Kidney epithelial cell (primary cell): ENCODE measurements at regions not wholly inside any gene's neighbourhood (a gene's known extent, or its start where the extent isn't known, plus 50 kb on each side); places are given as distances from the start of the nearest gene placed in this dataset.
"Not testable (repeated sequence)": the region's sequence is repeated elsewhere in the genome, so short reads cannot be mapped to it uniquely, and the experiment has no call there.

Source experiments
- DNase-seq: peaks from one replicate; pipeline ENCODE4 v3.0.0-alpha.2; 2010; ENCODE audit warnings: low read depth
- H3K27me3 ChIP-seq: 2 replicates; pipeline ENCODE4 v1.6.0; 2011; ENCODE audit warnings: low read length; ENCODE audit not compliant: control insufficient read depth, insufficient read depth
- H3K36me3 ChIP-seq: 2 replicates; pipeline ENCODE4 v1.5.1; 2011; ENCODE audit warnings: low read length; ENCODE audit not compliant: control insufficient read depth, insufficient read depth
- H3K4me3 ChIP-seq: 2 replicates; pipeline ENCODE4 v1.5.1; 2011; ENCODE audit warnings: low read depth, mild to moderate bottlenecking, control low read depth, low read length
- CTCF ChIP-seq: IDR thresholded peaks from 2 replicates; pipeline ENCODE4 v1.5.1; 2011; ENCODE audit warnings: mild to moderate bottlenecking, moderate library complexity, low read length, control low read depth, inconsistent platforms; ENCODE audit not compliant: insufficient read depth, poor library complexity, severe bottlenecking

DNA sequence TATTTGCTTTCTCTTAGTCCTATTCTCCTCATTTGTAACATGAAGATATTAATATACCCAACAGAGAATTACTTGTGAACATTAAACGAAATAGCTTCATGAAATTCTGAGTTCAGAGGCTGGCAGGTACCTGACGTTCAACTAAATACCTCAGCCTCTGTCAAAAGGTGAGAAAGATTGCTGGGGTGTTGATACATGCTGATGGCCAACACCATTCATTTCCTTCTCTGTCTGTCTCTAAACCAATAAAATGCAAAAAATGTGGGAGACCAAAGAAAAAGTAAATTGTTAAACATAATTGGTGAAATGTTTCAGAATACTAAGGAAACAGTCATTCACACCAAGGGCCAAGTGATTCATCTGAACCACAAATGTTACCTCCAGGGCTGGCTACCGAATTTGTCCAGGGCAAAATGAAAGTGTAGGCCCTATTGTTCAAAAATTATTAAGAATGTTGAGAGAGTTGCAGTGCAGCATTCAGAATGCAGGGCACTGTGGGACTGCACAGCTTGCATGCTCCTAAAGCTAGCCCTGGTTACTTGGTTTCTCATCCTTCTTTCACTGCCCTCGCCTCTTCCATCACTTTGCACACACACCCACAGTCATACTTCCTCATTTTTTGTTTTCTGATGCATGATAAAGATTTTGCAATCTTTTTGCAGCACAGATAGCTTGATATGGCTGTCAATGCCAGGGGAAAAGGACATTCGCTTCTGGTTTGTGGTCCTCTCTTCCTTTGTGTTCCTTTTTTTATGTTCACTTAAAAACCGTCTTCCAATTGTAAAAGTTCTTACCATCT lies 414.3 kb upstream of the NR5A2 start:
- Histone ChIP-seq H3K4me3 (no peak overlapping the region), H3K27me3 (no peaks in the 10 kb centered on the region), H3K36me3 (no peaks in the 10 kb centered on the region)
- no peak for TF ChIP-seq CTCF
- DNase-seq = peak; percentile 63

- H3K4me3 ChIP-seq = no peak overlapping the region
- H3K36me3 ChIP-seq = no peaks in the 10 kb centered on the region
- DNase-seq = no peak
- TF ChIP-seq CTCF = no peak
- H3K27me3 ChIP-seq = no peaks in the 10 kb centered on the region
These were observed 410.6 kb upstream of the NR5A2 start for GRCh38 chr1:199616947-199617346.

- H3K36me3 ChIP-seq = no peaks in the 10 kb centered on the region
- H3K4me3 ChIP-seq = no peak overlapping the region
- TF ChIP-seq CTCF = no peak
- DNase-seq = no peak
- no peaks in the 10 kb centered on the region for H3K27me3 ChIP-seq
These were observed 408.3 kb upstream of the NR5A2 start for GRCh38 chr1:199619223-199619622.

DNA sequence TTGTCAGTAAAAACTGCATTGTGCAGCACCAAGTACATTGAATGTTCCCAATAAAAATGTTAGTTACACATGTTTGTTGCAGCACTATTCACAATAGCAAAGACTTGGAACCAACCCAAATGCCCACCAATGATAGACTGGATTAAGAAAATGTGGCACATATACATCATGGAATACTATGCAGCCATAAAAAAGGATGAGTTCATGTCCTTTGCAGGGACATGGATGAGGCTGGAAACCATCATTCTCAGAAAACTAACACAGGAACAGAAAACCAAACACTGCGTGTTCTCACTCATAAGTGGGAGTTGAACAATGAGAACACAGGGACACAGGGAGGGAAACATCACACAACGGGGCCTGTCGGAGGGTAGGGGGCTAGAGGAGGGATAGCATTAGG lies 401.3 kb upstream of the NR5A2 start:
- H3K4me3 ChIP-seq, H3K27me3 ChIP-seq, H3K36me3 ChIP-seq, DNase-seq: not testable (repeated sequence)

- H3K27me3 ChIP-seq = no peaks in the 10 kb centered on the region
- TF ChIP-seq CTCF = no peak
- DNase-seq = no peak
- no peak overlapping the region for H3K4me3 ChIP-seq
- H3K36me3 ChIP-seq = no peaks in the 10 kb centered on the region
These were observed 397.9 kb upstream of the NR5A2 start for GRCh38 chr1:199629624-199630023.

GRCh38 chr1:199639453-199639852 lies 388.1 kb upstream of the NR5A2 start:
- H3K36me3 ChIP-seq = no peaks in the 10 kb centered on the region
- H3K27me3 ChIP-seq = no peaks in the 10 kb centered on the region
- no peak overlapping the region for H3K4me3 ChIP-seq
- no peak for DNase-seq
- no peak for TF ChIP-seq CTCF
